Daoy (cell line): ENCODE measurements at regions not wholly inside any gene's neighbourhood (a gene's known extent, or its start where the extent isn't known, plus 50 kb on each side); places are given as distances from the start of the nearest gene placed in this dataset.
"Not testable (repeated sequence)": the region's sequence is repeated elsewhere in the genome, so short reads cannot be mapped to it uniquely, and the experiment has no call there.

Experiments
- DNase-seq: peaks from one replicate; pipeline ENCODE4 v3.0.0-alpha.2; 2015; ENCODE audit warnings: low read depth

DNA sequence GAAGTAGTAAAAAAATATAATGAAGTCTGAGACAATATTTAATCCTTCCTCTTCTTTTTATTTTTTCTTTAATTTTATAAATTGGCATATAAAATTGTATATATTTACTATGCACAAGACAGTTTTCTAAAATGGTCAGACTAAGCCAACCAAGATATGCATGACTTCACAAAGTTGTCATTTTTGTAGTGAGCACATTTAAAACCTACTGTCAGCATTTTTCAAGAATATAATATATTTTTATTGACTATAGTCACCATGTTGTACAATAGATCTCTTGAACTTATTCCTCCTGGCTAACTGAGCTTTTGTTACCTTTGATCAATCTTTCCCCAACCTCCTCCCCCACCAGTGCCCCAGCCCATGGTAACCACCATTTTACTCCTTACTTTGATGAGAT, 129.2 kb downstream of the ATP6V1G3 start:
- no peak for DNase-seq

DNA sequence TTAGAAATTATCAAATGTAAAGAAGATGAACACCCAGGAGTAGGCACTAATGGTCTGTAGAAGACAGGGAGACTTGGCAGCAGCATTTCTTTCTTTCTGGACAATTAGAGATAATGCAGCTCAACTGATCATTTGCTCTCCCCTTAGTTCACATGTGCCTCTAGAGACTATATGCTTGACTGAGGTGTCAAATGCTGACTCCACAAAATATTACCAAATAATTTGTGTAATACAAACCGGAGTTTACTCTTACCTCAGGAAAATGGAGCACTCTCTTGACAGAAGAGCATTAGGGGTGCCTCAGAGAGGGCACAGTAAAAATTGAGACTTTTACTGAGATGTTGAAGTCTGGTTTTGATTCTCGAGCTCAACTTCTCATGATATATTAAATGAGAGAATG, 131.8 kb downstream of the ATP6V1G3 start:
- DNase-seq, result no peak

DNA sequence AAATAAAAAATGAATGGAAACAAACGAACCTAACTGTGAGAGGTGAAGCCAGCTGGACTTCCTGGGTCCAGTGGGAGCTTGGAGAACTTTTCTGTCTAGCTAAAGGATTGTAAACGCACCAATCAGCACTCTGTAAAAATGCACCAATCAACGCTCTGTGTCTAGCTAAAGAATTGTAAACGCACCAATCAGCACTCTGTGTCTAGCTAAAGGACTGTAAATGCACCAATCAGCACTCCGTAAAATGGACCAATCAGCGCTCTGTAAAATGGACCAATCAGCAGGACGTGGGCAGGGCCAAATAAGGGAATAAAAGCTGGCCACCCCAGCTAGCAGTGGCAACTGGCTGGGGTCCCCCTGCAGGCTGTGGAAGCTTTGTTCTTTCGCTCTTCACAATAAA, 135.8 kb downstream of the ATP6V1G3 start:
- not testable (repeated sequence) for DNase-seq

DNA sequence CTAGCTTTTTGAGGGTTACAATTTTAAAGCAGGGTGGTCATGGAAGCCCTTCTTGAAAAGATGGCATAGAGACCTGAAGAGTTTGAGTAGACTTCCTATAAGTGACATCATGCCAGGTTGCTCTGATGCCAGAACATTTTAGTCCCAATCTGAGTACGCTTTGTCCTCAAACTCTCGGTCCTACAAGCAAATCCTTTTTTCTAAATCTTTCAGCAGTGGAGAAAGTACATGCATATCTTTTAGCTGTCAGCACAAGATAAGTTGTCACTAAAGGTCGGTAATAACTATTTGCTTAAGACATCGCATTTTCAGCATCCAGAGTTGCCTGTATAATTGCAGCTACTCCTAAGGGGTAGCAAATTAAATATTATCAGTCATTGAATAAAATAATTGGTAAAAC, 140.4 kb downstream of the ATP6V1G3 start:
- no peak for DNase-seq

DNA sequence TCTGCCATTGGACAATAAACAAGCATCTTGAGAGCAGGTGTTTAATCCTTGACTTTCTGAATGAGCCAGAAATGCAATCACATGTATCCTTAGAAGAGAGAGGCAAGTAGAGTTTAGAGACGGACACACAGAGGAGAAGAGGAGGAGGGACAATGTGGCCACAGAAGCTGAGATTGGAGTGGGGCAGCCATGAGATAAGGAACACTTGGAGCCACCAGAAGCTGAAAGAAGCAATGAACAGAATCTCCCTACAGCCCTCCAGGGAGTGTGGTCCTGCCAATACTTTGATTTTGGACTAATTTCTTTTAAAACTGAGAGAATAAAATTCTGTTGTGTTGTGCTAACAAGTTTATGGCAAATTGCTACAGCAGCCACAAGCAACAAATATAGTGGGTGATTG, 141.0 kb downstream of the ATP6V1G3 start:
- no peak for DNase-seq

DNA sequence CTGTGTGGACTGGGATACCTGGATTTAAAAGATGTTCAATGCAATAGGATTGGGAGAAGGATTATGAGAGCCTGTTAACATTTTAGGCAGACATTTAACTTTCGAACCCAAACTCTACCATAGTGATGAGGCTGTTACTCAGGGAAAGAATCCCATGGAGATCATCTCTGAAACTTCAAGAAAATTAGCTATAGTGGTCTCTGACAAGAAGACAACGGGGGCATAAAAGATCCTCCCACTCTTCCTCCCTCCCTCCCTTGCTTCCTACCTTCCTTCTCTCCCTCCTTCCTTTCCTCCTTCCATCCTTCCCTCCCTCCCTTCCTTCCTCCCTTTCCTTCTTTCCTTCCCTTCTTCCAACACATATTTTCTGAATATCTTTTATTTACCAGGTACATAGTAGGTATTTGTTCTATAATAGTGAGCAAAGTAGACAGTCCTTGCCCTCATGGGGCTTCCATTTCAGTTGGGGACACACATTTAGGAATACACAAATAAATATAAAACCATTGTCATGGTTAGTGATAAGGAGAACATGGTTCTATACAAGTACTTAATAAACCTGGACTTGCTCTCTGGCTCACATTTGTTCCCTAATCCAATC, 143.2 kb downstream of the ATP6V1G3 start:
- DNase-seq, result no peak

DNA sequence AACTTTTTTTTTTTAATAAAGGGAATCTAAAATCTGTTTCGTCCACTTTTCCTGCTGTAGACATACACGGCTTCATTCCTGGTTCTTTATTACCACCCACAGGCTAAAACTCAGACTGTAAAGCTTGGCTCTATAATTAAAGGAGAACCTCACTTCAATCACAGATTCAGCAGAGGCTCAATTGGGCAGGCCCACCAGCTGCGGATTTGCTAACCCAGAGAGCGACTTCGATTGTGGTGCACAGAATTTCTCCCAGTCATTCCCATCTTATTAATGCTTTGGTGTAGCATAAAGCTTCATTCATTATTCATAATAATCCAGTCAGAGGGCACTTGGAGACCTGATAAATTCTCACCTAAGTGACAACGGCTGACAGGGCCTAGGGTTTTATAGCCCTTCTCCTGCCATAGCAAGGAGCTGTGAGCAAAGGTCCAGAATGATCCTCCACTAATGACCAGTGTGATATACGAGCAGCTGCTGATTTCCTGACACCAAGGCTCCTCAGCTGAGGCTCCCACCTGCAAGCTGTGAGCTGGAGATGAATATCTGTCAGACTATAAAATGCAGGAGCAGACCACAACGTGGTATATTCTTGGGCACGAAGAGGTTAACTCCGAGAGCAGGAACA, 149.0 kb downstream of the ATP6V1G3 start:
- no peak for DNase-seq

DNA sequence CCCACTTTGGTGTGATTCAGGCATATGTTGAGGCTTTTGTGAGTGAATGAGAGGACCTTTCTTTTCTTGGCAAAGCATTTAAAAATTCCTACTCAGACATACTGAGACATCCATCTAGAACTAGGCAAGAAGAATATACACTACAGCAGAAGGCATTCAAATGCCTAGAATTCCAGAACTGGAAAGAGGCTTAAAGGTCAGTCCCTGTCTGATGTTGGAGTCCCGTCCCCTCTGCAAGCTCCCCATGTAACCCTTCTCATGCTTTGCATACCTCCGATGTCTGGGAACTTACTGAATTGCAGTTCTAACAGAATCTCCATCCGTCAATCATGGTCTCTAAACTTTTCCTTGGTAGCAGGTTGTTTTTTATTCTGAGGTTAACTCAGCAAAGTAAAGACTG, 152.9 kb downstream of the ATP6V1G3 start:
- no peak for DNase-seq

DNA sequence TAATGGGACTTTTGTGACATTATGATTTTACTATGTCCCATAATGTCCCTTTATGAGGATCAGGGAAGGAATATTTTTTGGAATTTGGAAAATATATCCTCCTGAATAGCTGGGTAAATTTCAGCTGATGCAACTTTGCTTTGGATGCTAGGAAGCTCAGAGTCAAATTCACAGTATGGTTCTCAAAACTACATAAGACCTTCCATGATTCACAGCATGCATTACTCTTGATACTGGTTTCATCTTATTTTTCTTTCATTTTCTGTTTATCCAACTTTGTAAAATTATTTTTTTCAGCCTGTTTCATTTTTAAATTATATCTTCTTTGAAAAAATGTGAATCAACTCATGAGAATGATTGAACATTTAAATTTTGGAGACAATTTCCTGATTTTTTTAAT, 160.2 kb downstream of the ATP6V1G3 start:
- DNase-seq, result no peak

DNA sequence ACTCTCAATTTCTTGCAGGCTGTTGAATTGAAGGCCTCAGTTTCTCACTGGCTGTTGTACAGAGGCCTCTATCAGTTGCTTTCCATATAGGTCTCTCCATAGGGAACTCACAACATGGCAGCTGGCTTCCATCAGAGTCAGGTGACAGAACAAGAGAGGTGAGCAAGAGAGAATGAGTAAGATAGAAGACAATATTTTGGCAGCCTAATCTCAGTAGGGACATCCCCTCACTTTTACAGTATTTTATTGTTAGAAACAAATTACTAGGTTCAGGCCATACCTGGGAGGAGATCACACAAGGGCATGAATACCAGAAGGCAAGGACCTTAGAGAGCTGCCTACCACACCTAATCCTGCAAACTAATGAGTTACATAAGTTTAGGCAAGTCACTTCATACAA, 162.8 kb downstream of the ATP6V1G3 start:
- DNase-seq, result no peak

DNA sequence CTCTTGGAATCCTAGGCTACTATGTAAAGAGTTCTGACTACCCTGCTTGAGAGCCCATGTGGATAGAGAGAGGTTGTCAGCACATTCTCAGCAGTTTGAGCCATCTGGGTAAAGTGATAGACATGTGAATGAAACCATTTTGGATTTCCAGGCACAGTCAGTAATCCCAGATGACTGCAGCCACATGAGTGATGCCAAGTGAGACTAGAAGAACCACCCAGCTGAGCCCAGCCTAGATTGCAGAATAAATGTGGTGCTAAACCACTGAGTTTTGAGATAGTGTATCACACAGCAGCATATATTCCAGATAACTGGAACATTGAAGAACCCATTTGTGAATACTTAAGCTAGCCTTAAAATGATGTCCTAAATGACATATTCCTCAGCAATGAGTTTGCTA, 166.2 kb downstream of the ATP6V1G3 start:
- DNase-seq, result no peak

DNA sequence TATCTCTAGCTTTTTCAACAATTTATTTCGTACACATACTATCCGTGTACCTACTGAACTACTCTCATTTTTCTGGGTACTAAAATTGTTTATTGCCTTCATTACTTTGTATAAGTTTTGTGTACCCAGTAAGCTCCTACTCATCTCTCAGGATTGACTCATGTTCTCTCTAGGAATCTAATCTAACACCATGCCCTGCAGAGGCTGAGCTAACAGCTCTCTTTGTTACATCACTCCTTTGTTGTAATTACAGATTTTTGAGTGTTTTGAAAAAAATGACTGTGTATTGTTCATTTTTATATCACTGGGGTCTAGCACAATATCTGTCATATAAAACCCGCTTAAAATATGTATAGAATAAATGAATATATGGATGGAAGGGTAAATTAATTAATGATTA, 167.1 kb downstream of the ATP6V1G3 start:
- no peak for DNase-seq
